ENCODE measurements at regions not wholly inside any gene's neighbourhood (a gene's known extent, or its start where the extent isn't known, plus 50 kb on each side); places are given as distances from the start of the nearest gene placed in this dataset.

DNA sequence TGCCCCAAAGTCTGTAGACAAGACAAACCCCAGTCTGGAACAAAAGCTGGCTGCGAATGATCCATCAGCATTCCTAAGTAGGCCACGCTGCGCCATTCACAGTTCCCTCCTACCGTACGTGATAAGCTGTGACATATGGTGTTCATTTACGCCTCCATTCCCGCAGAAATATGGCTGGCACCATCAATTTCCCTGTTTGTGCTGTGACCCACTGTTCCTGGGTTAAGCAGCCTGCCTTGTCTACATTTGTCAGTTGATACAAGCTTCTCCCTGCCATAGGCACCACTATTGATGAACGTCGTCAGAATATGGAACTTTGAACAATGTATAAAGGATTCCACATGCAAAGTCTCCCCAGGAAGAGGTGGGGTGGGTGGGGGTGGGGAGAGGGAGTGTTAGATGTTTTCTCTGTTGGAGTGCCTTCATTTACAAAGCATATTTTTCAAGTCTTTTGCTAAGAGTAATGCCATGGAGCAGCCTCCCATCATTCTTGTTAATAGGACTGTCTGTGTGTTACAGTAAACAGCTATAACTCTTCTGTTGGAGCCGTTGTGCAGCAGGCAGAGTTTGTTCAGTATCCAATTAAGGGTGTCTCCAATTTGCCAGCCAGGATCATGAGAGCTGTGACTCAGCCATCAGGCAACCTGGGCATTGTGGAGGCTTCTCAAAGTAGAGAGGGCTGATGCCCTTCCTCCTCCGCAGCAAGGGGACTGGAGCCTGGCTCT lies 294.6 kb downstream of the TMEM114 start:
- TF ChIP-seq CTCF (IDR thresholded peaks at IDR 0.05) (no peak), EZH2 (IDR thresholded peaks at IDR 0.05; ENCODE audit: borderline replicate concordance, insufficient read depth, low read depth, low read length, poor library complexity, severe bottlenecking) (no peak)
